ENCODE measurements at regions not wholly inside any gene's neighbourhood (a gene's known extent, or its start where the extent isn't known, plus 50 kb on each side); places are given as distances from the start of the nearest gene placed in this dataset.
"Not testable (repeated sequence)": the region's sequence is repeated elsewhere in the genome, so short reads cannot be mapped to it uniquely, and the experiment has no call there.

GRCh38 chr10:89940076-89940475 is 238.7 kb downstream of the KIF20B start:
- in situ Hi-C loops (cut with HindIII; ENCODE audit: low sequenced_read_pairs) = no loop called here

- in situ Hi-C loops (cut with HindIII; ENCODE audit: low sequenced_read_pairs) = no loop called here
These were observed 240.8 kb downstream of the KIF20B start for GRCh38 chr10:89942217-89942616.

DNA sequence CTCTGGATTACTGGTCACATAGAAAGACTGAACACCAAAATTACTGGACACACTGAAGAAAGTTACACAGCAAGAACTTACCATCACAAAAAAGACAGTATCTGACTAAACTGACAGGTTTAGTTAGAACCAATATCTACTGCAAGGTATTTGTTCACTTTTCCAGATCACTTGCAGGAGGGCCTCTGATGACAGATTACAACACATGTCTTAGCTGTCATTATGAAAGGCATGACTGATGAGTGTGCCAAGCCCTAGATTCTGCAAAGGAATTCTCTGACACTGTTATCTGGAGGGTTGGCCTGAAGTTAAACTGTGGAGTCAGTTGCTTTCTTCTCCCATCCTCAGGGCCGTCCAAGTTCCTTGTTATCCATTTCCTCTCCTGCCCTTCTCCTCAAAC is 242.7 kb downstream of the KIF20B start:
- in situ Hi-C loops (cut with HindIII; ENCODE audit: low sequenced_read_pairs) = no loop called here

DNA sequence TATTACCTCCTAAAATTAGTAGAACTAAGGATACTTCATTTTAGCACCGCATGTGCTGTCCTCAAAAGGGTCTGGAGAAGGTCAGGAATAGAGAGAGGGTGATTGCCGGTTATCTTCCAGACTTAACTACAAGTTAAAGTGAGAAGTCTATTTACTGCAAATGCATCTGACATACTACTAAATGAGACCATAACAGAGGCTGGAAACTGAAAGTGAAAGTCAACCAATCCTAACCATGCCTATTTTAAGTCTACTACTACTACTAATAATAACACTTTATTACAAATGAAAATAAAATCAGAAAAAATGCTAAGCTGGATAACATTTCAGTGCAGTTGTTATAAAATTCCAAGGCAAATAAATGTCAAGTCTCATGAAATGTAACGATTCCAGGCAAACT is 244.7 kb downstream of the KIF20B start:
- in situ Hi-C loops (cut with HindIII; ENCODE audit: low sequenced_read_pairs) = no loop called here

DNA sequence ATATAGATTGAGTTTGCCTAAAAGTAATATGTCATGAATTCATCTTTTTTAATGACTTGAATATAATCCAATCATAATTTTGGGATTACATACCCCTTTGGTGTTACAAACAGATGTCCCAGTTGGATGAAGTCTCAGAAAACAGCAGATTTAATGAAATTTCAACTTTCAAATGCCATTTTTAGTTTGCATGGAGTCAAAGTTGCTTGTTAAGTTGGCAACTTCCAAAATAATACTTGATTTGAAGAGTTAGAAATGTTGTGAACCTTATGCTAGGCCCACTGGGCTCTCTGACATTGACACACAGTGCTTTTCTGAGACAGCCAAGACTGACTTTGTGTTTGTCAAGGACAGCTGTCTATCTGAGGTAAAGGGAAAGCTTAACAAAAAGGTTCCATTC is 248.1 kb downstream of the KIF20B start:
- in situ Hi-C loops (cut with HindIII; ENCODE audit: low sequenced_read_pairs) = no loop called here

DNA sequence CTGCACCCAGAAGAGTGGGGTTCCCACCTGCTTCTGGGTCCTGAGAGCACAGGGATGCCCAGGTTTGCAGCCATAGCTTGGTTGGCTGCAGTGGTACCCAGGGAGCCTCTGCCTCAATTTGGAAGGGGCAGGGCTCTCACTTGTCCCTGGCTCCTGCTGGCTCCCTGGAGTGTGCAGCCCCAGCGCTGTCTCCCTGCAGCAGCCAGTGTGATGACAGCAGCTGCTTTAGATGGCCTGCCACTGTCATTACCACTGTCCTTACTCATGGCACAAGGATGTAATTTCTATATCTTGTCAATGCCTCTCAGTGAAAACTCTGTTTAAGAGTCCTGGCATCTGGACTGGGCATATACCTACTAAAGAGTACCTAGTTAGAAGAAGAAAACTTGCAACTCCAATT is 250.9 kb downstream of the KIF20B start:
- in situ Hi-C loops (cut with HindIII; ENCODE audit: low sequenced_read_pairs) = no loop called here

- in situ Hi-C loops (cut with HindIII; ENCODE audit: low sequenced_read_pairs) = no loop called here
These were observed 251.4 kb downstream of the KIF20B start for GRCh38 chr10:89952751-89953150.

GRCh38 chr10:89954061-89954460 is 252.7 kb downstream of the KIF20B start:
- in situ Hi-C loops (cut with HindIII; ENCODE audit: low sequenced_read_pairs) = no loop called here

DNA sequence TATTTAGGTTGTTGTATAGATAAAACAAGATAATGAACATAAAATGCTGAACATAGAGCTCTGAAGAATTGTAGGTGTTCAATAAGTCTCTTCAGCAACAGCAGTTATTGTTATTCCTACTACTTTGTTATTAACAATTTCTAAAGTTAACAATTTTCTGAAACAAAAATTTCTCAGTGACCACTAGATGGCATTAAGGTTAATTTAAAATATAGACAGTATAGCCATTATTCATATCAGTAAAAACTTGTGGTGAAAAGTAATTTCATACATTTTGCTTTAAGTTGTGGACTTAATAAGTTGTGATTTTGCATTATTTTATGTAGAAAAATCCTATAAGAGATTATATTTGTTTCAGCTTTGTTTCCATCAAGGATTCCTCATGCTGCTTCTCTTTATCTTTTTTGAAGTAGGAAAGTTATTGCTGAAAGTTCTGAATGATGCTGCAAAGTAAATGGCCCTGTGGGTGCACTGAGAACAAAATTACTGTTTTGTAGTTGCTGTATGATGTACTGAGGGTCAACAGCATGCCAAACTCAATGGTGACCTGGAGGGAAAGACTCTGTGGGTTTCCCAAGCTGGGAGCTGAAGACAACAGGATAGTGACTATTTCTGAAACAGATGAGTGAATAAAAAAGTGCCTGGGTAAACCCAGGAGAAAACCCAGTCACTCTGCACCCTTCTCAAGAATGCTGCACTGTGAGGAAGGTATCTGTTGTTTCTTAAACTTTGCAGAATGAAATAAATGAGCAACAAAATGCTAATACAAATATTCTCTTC is 253.6 kb downstream of the KIF20B start:
- in situ Hi-C loops (cut with HindIII; ENCODE audit: low sequenced_read_pairs) = no loop called here

DNA sequence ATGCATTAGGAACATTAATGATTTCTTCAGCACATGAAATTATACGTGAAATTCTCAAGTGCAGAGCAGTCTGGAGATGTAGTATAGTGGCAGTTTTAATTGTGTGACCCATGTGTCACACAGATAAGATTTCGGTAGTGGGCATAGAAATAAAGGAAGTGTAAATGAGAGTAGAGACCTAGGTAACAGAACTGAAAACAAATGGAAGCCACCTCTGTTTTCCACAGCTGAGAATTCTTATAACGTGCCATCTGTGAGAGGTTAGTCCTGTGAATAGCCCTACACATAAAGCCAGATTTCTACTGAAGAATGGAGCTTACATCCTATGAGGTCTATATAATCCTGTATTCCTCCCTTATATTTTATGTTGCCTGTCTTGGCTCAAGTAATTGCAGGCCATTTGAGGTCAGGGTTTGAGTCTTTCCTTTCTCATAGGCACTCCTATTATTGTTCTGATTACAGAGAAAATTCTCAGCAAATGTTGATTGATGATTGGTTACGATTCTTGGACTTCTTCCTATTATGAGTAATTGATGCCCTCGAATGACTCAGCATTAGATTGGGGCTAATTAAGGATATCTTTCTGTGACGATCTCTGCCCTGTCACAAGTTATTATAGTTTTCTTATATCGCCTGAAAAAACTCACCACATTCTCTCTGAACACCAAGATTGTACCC is 258.2 kb downstream of the KIF20B start:
- in situ Hi-C loops (cut with HindIII; ENCODE audit: low sequenced_read_pairs) = no loop called here

DNA sequence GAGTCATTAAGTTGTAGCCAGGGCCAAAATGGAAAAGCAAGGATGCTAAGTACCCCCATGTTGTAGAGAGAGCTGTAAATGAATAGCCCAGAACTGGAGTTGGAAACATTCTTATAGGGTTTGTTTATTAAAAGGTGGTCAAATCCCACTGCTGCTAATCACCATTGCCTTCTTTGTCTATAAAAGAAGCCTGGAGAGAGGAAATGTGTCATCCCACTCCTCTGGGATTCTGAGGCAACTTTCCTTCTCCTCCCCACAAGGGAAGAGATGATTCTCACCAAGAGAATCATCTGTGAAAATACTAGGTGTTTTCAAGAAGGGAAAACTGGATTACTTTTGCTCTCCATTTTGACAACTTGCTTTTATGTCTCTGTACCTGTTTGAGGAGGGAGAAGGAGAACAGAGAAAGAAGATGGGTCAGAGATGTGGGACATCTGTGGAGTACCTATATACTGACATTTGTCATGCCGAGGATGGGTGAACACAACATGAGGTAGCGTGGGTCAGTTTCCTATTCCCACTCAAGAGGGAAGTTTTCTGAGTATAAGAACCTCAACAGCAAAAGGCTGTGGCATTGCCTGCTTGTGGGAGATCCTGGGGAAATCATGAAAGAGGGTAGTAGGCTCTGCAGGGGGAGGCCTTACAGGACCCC is 262.2 kb downstream of the KIF20B start:
- in situ Hi-C loops (cut with HindIII; ENCODE audit: low sequenced_read_pairs) = no loop called here

DNA sequence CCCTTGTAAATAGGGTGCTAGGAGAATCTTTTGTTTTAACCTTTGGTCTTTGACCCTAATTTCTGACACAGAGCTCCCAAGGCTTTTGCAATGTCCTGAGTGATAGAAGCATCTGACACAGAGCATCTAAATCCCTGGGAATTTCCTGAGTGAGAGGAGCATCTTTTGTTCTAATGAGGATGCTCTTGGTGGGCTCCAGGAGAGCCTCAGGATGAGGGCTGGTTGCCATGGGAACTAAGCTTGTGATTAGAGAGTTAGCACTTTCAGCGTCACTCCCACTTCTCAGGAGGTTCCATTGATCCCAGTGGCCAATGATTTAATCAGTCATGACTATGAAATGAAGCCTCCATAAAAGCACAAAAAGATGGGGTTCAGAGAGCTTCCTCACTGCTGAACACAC is 264.8 kb downstream of the KIF20B start:
- in situ Hi-C loops (cut with HindIII; ENCODE audit: low sequenced_read_pairs) = loop anchor here (5.0 kb wide), 1 partner anchor 61 kb away; no protein-coding TSS in a partner anchor

DNA sequence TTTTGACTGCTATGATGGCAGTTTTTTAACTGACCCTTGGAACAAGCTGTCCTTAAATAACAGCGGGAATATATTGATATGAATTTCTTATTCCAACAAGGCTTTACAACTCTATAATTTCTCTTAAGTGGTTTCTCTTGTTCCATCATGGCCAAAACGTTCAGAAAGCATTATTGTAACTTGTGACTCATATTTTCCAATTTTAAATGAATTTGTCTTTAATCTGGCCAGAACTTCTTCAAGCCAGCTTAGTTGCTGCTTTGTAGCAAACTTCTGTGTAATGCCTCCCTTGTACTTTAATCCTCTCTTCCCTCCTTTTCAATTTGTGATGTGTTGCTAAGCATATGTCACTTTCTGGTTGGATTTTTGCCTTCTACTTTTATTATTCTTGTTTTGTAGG is 271.9 kb downstream of the KIF20B start:
- in situ Hi-C loops (cut with HindIII; ENCODE audit: low sequenced_read_pairs) = no loop called here

GRCh38 chr10:89975071-89975470 is 273.7 kb downstream of the KIF20B start:
- in situ Hi-C loops (cut with HindIII; ENCODE audit: low sequenced_read_pairs) = no loop called here

- in situ Hi-C loops (cut with HindIII; ENCODE audit: low sequenced_read_pairs) = no loop called here
These were observed 274.4 kb downstream of the KIF20B start for GRCh38 chr10:89975771-89976170.

- in situ Hi-C loops (cut with HindIII; ENCODE audit: low sequenced_read_pairs) = no loop called here
These were observed 276.7 kb downstream of the KIF20B start for GRCh38 chr10:89978081-89978480.

DNA sequence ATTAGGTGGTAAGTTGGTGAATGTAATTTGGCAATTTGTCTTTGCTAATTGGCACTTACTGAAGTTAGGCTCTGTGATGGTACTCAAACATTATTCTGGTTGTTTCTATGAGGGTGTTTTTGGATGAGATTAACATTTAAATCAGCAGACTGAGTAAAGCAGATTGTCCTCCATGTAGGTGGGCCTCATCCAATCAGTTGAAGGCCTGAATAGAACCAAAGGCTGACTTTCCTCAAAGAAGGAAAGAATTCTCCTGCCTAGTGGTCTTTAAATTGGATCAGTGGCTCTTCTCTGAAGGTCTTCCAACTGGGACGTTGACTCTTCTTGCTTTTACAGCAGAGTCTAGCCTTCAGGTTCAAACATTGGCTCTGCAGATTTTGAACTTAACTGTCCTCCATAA is 278.3 kb downstream of the KIF20B start:
- in situ Hi-C loops (cut with HindIII; ENCODE audit: low sequenced_read_pairs) = no loop called here

DNA sequence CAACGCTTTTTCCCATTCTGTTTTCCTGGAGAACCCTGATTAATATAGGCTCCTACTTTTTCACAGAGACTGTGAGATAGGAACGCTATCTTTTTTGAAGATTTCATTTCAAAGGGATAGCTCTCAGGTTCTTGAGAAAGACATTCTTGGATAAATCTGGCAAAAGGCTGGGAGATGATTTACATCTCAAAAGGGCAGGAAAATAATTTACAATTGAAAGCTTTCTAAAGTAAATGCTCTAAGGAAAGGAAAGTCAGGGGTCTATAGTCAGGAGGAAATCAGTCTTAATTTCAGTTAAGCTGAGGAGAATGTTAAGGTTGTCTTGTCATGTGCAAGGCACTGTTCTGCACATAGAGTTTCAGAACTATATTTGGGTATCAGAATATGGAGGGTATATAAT is 278.8 kb downstream of the KIF20B start:
- in situ Hi-C loops (cut with HindIII; ENCODE audit: low sequenced_read_pairs) = no loop called here

GRCh38 chr10:89981891-89982290 is 280.5 kb downstream of the KIF20B start:
- in situ Hi-C loops (cut with HindIII; ENCODE audit: low sequenced_read_pairs) = no loop called here

- in situ Hi-C loops (cut with HindIII; ENCODE audit: low sequenced_read_pairs) = no loop called here
These were observed 284.1 kb downstream of the KIF20B start for GRCh38 chr10:89985446-89985845.

- in situ Hi-C loops (cut with HindIII; ENCODE audit: low sequenced_read_pairs) = not testable (repeated sequence)
These were observed 287.0 kb downstream of the KIF20B start for GRCh38 chr10:89988361-89988760.

DNA sequence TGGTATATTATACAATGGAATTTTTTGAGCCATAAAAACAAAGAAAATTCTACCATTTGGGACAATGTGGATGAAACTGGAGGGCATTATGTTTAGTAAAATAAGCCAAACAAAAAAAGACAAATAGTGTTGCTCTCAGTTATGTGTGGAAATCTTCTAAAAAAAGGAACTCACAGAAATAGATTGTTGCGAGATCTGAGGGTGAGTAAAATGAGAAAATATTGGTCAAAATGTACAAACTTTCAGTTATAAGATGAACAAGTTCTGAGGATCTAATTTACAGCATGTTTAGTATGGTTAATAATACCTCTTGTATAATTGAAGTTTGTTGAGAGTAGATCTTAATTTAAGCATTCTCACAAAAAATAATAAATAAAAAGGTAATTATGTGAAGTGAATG is 291.2 kb downstream of the KIF20B start:
- in situ Hi-C loops (cut with HindIII; ENCODE audit: low sequenced_read_pairs) = no loop called here

Data from endothelial cell of hepatic sinusoid (primary cell).